HCT116 (cell line): ENCODE measurements at regions not wholly inside any gene's neighbourhood (a gene's known extent, or its start where the extent isn't known, plus 50 kb on each side); places are given as distances from the start of the nearest gene placed in this dataset.
"Not testable (repeated sequence)": the region's sequence is repeated elsewhere in the genome, so short reads cannot be mapped to it uniquely, and the experiment has no call there.

Experiments
- ATAC-seq: fragments of 200-7000 bp; cut with Tn5 transposase; 2 replicates; pipeline ENCODE4 v1.9.1; 2020; ENCODE audit warnings: mild to moderate bottlenecking, moderate library complexity
- BruUV-seq: library from RNA; stranded (reverse); fragments of 400-500 nt; replicated peaks from 2 replicates; lab custom pipeline; 2021; lab: Mats Ljungman, UMichigan
- CTCF ChIA-PET: fragments of 300-600 bp; sonication (Branson Sonifier 250); formaldehyde crosslinking; loops from one replicate; lab custom pipeline; 2021; ENCODE audit warnings: antibody characterized with exemption; lab: Charles Lee
- POLR2A ChIA-PET: fragments of 300-600, 350-600 bp; sonication (Branson Sonifier 250); formaldehyde crosslinking; loops from one replicate; lab custom pipeline; 2021; ENCODE audit warnings: antibody characterized with exemption; lab: Charles Lee
- RAD21 ChIA-PET, 2 experiments: fragments of 300-600 bp; sonication (Branson Sonifier 250); formaldehyde crosslinking; loops; one replicate each; lab custom pipeline; 2023; ENCODE audit warnings: low total read pairs in 2 of 2; ENCODE audit not compliant: uncharacterized antibody in 2 of 2, unreplicated experiment in 2 of 2, low non-redundant PET in 1 of 2; lab: Charles Lee
- DNase-seq: peaks from one replicate; pipeline ENCODE4 v3.0.0-alpha.2; 2010; ENCODE audit warnings: low read depth, low spot score
- H2AFZ ChIP-seq: fragments of 200-600 bp; shearing (Covaris generic), sonication (generic); 2 replicates; pipeline ENCODE4 v1.6.1; 2017; ENCODE audit warnings: low read depth, mixed run types, mixed read lengths, antibody characterized with exemption, low read length; ENCODE audit not compliant: poor library complexity, severe bottlenecking
- H3K27ac ChIP-seq: 2 replicates; pipeline ENCODE4 v1.5.1; 2012; ENCODE audit warnings: low read depth, low read length
- H3K27me3 ChIP-seq: fragments of 200-600 bp; sonication (generic); 2 replicates; pipeline ENCODE4 v1.6.1; 2016; ENCODE audit warnings: mixed run types, low read length, mixed read lengths; ENCODE audit not compliant: insufficient read depth
- H3K36me3 ChIP-seq, 2 experiments: fragments of 200-500 bp in 1 of 2; fragments of 200-600 bp in 1 of 2; sonication (Bioruptor generic) in 1 of 2; sonication (generic) in 1 of 2; 2 replicates each; pipeline versions ENCODE4 v1.5.1 to v1.6.1; 2014 to 2016; ENCODE audit warnings: low read length in 2 of 2, inconsistent platforms in 1 of 2, mixed read lengths in 1 of 2, mixed run types in 1 of 2; ENCODE audit not compliant: insufficient read depth in 2 of 2, control insufficient read depth in 1 of 2
- H3K4me1 ChIP-seq, 2 experiments: fragments of 200-600 bp in 1 of 2; sonication (generic) in 1 of 2; 2 replicates each; pipeline versions ENCODE4 v1.5.1 to v1.6.1; 2012 to 2017; ENCODE audit warnings: low read length in 2 of 2, inconsistent platforms in 1 of 2, mild to moderate bottlenecking in 1 of 2, mixed read lengths in 1 of 2, mixed run types in 1 of 2, moderate library complexity in 1 of 2; ENCODE audit not compliant: insufficient read depth in 2 of 2, control insufficient read depth in 1 of 2
- H3K4me2 ChIP-seq: fragments of 200-600 bp; sonication (generic); 2 replicates; pipeline ENCODE4 v1.6.1; 2017; ENCODE audit warnings: mixed run types, low read length, mixed read lengths
- H3K4me3 ChIP-seq, 2 experiments: fragments of 200-600 bp in 1 of 2; sonication (generic) in 1 of 2; replicated peaks in 1 of 2; 2 replicates each; pipeline ENCODE4 v1.5.1; 2011 to 2016; ENCODE audit warnings: low read length in 2 of 2, control low read depth in 1 of 2, low read depth in 1 of 2, mild to moderate bottlenecking in 1 of 2, mixed read lengths in 1 of 2, mixed run types in 1 of 2
- H3K79me2 ChIP-seq: fragments of 200-600 bp; sonication (generic); 2 replicates; pipeline ENCODE4 v1.6.1; 2017; ENCODE audit warnings: mild to moderate bottlenecking, mixed run types, low read length, moderate library complexity, mixed read lengths; ENCODE audit not compliant: insufficient read depth
- H3K9ac ChIP-seq: fragments of 200-600 bp; sonication (generic); 2 replicates; pipeline ENCODE4 v1.6.1; 2016; ENCODE audit warnings: low read length, mixed read lengths
- H3K9me2 ChIP-seq: fragments of 200-600 bp; sonication (generic), shearing (Covaris generic); 2 replicates; pipeline ENCODE4 v1.6.1; 2017; ENCODE audit warnings: mixed run types, mild to moderate bottlenecking, moderate library complexity; ENCODE audit not compliant: insufficient read depth
- H3K9me3 ChIP-seq, 2 experiments: fragments of 200-500 bp in 1 of 2; fragments of 200-600 bp in 1 of 2; sonication (Bioruptor generic) in 1 of 2; sonication (generic) in 1 of 2; 2 replicates each; pipeline ENCODE4 v1.6.1; 2014 to 2017; ENCODE audit warnings: low read length in 2 of 2, mixed read lengths in 2 of 2, inconsistent platforms in 1 of 2, low read depth in 1 of 2, mild to moderate bottlenecking in 1 of 2, mixed run types in 1 of 2, moderate library complexity in 1 of 2; ENCODE audit not compliant: control insufficient read depth in 1 of 2, insufficient read depth in 1 of 2
- H4K20me1 ChIP-seq: fragments of 200-600 bp; sonication (generic), shearing (Covaris generic); 2 replicates; pipeline ENCODE4 v1.6.1; 2017; ENCODE audit warnings: mixed run types, mild to moderate bottlenecking, moderate library complexity; ENCODE audit not compliant: insufficient read depth
- ELF1 ChIP-seq: IDR thresholded peaks from 2 replicates; pipeline ENCODE4 v1.6.1; 2012; ENCODE audit warnings: low read depth, borderline replicate concordance
- EZH2 ChIP-seq: fragments of 200-600 bp; sonication (generic); IDR thresholded peaks from 2 replicates; pipeline ENCODE4 v1.6.1; 2017; ENCODE audit warnings: antibody characterized with exemption, mixed run types
- EZH2phosphoT487 ChIP-seq: fragments of 200-600 bp; IDR thresholded peaks from 2 replicates; pipeline ENCODE4 v1.6.1; 2018; ENCODE audit warnings: antibody characterized with exemption, borderline replicate concordance
- FOSL1 ChIP-seq: IDR thresholded peaks from 2 replicates; pipeline ENCODE4 v1.6.1; 2012; ENCODE audit warnings: low read depth
- JUND ChIP-seq: IDR thresholded peaks from 2 replicates; pipeline ENCODE4 v1.6.1; 2012
- POLR2A ChIP-seq: IDR thresholded peaks from 2 replicates; pipeline ENCODE4 v1.7.0; 2011; ENCODE audit warnings: borderline replicate concordance; ENCODE audit not compliant: insufficient read depth, insufficient read length; ENCODE audit errors: extremely low read depth
- POLR2AphosphoS5 ChIP-seq: IDR thresholded peaks from 2 replicates; pipeline ENCODE4 v1.6.1; 2011; ENCODE audit warnings: mild to moderate bottlenecking, low read depth, low read length, moderate library complexity
- RAD21 ChIP-seq: IDR thresholded peaks from 2 replicates; pipeline ENCODE4 v1.6.1; 2012; ENCODE audit warnings: low read depth, mild to moderate bottlenecking
- SIN3A ChIP-seq: IDR thresholded peaks from 2 replicates; pipeline ENCODE4 v1.6.1; 2012; ENCODE audit warnings: low read depth
- SP1 ChIP-seq: IDR thresholded peaks from 2 replicates; pipeline ENCODE4 v1.6.1; 2012; ENCODE audit warnings: low read depth
- YY1 ChIP-seq: IDR thresholded peaks from 2 replicates; pipeline ENCODE4 v1.6.1; 2011; ENCODE audit warnings: low read length, low read depth, moderate library complexity, mild to moderate bottlenecking; ENCODE audit not compliant: insufficient replicate concordance; ENCODE audit errors: extremely low read depth
- ZFX ChIP-seq: fragments of 450-650 bp; IDR thresholded peaks from 2 replicates; pipeline ENCODE4 v1.6.1; 2017
- intact Hi-C: fragments of 100-400 bp; cut with micrococcal nuclease; formaldehyde crosslinking; loops from 2 replicates; pipeline ENCODE4 v1.10.0; 2022
- TF ChIP-seq, protein P1 (sequence below): IDR thresholded peaks from 2 replicates; pipeline ENCODE4 v1.6.1; 2012
- TF ChIP-seq, protein P2 (sequence below): IDR thresholded peaks from 2 replicates; pipeline ENCODE4 v1.6.1; 2012; ENCODE audit warnings: low read depth
- TF ChIP-seq, protein P3 (sequence below): IDR thresholded peaks from 2 replicates; pipeline ENCODE4 v1.6.1; 2012
- TF ChIP-seq, protein P4 (sequence below), 3 experiments: fragments of 200-600 bp in 1 of 3; sonication (generic) in 1 of 3; IDR thresholded peaks in 2 of 3; conservative IDR thresholded peaks in 1 of 3; 2 replicates each; pipeline ENCODE4 v1.5.1; 2012 to 2017; ENCODE audit warnings: low read depth in 2 of 3, low read length in 2 of 3, antibody characterized with exemption in 1 of 3, borderline replicate concordance in 1 of 3, control low read depth in 1 of 3, mild to moderate bottlenecking in 1 of 3, mixed read lengths in 1 of 3, mixed run types in 1 of 3, moderate library complexity in 1 of 3; ENCODE audit not compliant: insufficient read depth in 1 of 3

DNA sequence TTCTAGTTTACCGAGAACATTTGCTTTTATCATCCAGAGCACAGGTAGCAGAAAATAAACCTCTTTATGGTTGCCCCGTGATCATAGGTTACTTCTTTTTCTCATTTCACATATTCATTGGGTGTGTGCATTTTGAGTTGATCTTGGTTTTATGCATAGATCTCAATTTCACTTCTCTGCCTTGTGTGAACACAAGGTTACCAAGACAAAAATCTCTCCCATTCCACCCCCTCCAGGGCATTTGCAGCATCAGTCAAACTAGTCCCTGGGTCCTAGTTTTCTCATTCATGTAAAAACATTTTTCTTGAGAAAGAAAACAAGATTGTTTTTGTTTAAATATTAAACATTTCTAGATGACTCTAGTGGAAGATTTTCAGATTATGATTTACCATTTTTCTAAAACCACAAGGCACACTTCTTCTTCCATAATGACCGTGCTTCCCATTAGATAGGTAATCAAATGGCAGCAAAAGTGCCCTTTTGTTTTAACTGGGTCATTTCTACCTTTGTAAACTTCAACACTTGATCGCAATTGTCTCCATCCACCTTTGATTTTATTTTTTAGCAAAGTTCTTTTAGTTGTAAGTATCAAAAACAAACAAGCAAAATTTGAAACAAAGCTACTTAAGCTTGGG is 526.6 kb upstream of the CADM1 start:
- Histone ChIP-seq H3K4me2 (no peak overlapping the region), H3K4me1 (no peaks in the 10 kb centered on the region), H3K79me2 (no peaks in the 10 kb centered on the region), H3K27ac (no peak overlapping the region), H4K20me1 (no peaks in the 10 kb centered on the region), H3K9me2 (no peaks in the 10 kb centered on the region), H2AFZ (no peak overlapping the region), H3K9me3 (no peaks in the 10 kb centered on the region), H3K27me3 (no peaks in the 10 kb centered on the region), H3K36me3 (no peaks in the 10 kb centered on the region), H3K4me3 (no peak overlapping the region), H3K9ac (no peak overlapping the region)
- no peak for DNase-seq
- no peak for ATAC-seq
- CTCF ChIA-PET, result no interaction called here
- POLR2A ChIA-PET, result no interaction called here
- intact Hi-C loops, result no loop called here
- RAD21 ChIA-PET, result no interaction called here
- TF ChIP-seq RAD21 (no peak), POLR2A (no peak), ZFX (no peak), POLR2AphosphoS5 (no peak), FOSL1 (no peak), YY1 (no peak), SIN3A (no peak), ELF1 (no peak), EZH2 (no peak), SP1 (no peak), EZH2phosphoT487 (no peak), JUND (no peak)
- TF ChIP-seq, protein P1, sequence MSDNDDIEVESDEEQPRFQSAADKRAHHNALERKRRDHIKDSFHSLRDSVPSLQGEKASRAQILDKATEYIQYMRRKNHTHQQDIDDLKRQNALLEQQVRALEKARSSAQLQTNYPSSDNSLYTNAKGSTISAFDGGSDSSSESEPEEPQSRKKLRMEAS, result no peak
- TF ChIP-seq, protein P2, sequence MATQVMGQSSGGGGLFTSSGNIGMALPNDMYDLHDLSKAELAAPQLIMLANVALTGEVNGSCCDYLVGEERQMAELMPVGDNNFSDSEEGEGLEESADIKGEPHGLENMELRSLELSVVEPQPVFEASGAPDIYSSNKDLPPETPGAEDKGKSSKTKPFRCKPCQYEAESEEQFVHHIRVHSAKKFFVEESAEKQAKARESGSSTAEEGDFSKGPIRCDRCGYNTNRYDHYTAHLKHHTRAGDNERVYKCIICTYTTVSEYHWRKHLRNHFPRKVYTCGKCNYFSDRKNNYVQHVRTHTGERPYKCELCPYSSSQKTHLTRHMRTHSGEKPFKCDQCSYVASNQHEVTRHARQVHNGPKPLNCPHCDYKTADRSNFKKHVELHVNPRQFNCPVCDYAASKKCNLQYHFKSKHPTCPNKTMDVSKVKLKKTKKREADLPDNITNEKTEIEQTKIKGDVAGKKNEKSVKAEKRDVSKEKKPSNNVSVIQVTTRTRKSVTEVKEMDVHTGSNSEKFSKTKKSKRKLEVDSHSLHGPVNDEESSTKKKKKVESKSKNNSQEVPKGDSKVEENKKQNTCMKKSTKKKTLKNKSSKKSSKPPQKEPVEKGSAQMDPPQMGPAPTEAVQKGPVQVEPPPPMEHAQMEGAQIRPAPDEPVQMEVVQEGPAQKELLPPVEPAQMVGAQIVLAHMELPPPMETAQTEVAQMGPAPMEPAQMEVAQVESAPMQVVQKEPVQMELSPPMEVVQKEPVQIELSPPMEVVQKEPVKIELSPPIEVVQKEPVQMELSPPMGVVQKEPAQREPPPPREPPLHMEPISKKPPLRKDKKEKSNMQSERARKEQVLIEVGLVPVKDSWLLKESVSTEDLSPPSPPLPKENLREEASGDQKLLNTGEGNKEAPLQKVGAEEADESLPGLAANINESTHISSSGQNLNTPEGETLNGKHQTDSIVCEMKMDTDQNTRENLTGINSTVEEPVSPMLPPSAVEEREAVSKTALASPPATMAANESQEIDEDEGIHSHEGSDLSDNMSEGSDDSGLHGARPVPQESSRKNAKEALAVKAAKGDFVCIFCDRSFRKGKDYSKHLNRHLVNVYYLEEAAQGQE, result no peak
- TF ChIP-seq, protein P3, sequence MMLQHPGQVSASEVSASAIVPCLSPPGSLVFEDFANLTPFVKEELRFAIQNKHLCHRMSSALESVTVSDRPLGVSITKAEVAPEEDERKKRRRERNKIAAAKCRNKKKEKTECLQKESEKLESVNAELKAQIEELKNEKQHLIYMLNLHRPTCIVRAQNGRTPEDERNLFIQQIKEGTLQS, result no peak
- TF ChIP-seq, protein P4, sequence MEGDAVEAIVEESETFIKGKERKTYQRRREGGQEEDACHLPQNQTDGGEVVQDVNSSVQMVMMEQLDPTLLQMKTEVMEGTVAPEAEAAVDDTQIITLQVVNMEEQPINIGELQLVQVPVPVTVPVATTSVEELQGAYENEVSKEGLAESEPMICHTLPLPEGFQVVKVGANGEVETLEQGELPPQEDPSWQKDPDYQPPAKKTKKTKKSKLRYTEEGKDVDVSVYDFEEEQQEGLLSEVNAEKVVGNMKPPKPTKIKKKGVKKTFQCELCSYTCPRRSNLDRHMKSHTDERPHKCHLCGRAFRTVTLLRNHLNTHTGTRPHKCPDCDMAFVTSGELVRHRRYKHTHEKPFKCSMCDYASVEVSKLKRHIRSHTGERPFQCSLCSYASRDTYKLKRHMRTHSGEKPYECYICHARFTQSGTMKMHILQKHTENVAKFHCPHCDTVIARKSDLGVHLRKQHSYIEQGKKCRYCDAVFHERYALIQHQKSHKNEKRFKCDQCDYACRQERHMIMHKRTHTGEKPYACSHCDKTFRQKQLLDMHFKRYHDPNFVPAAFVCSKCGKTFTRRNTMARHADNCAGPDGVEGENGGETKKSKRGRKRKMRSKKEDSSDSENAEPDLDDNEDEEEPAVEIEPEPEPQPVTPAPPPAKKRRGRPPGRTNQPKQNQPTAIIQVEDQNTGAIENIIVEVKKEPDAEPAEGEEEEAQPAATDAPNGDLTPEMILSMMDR (IDR thresholded peaks at IDR 0.05 in 2 of 3, conservative IDR thresholded peaks at IDR 0.05 in 1 of 3; ENCODE audit: borderline replicate concordance in 1 of 3, insufficient read depth in 1 of 3, low read depth in 2 of 3, low read length in 2 of 3), result no peak
- BruUV-seq, result no TSS peak

DNA sequence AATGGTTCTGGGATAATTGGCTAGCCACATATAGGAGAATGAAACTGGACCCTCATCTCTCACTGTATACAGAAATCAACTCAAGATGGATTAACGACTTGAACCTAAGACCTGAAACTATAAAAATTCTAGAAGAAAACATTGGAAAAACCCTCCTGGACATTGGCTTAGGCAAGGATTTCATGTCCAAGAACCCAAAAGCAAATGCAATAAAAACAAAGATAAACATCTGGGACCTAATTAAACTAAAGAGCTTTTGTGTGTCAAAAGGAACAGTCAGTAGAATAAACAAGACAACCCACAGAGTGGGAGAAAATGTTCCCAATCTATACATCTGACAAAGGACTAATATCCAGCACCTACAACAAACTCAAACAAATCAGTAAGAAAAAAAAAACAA is 524.3 kb upstream of the CADM1 start:
- H3K27me3 ChIP-seq, POLR2A ChIA-PET, H3K4me3 ChIP-seq, H3K9me2 ChIP-seq, H3K9ac ChIP-seq, H4K20me1 ChIP-seq, CTCF ChIA-PET, BruUV-seq, H3K27ac ChIP-seq, H3K36me3 ChIP-seq, H2AFZ ChIP-seq, H3K4me2 ChIP-seq, DNase-seq, intact Hi-C loops, H3K4me1 ChIP-seq, H3K9me3 ChIP-seq, ATAC-seq, RAD21 ChIA-PET, H3K79me2 ChIP-seq: not testable (repeated sequence)
